NOMO-1 (cell line): ENCODE measurements at regions not wholly inside any gene's neighbourhood (a gene's known extent, or its start where the extent isn't known, plus 50 kb on each side); places are given as distances from the start of the nearest gene placed in this dataset.
A peak's percentile ranks its signal among the peaks of the same experiment; 100 is the strongest.

Experiments
- DNase-seq, 2 experiments: peaks; one replicate each; lab custom pipeline; 2025; ENCODE audit not compliant: unreplicated experiment in 2 of 2; lab: John Stamatoyannopoulos, UW

- DNase-seq: no peak
These were observed 203.5 kb upstream of the PLXNC1 start for GRCh38 chr12:93944911-93945310.

GRCh38 chr12:93946542-93947150 is 201.7 kb upstream of the PLXNC1 start:
- no peak for DNase-seq

- DNase-seq: no peak
These were observed 200.9 kb upstream of the PLXNC1 start for GRCh38 chr12:93947486-93947885.

DNA sequence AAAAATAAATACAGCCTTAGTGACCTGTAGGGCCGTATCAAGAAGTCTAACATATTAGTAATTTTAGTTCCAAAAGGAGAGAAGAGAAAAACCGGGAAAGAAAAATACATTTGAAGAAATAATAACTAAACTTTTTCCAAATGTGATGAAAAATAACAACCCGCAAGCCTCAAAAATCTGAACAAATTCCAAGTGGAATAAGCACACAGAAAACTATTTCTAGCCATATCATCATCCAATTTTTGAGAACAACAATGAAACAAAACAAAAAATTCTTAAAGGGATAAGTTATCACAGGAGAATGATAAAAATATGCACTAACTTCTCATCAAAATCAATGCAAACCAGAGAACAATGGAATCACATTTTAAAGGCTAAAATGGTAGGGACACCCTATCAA is 198.1 kb upstream of the PLXNC1 start:
- DNase-seq: no peak

GRCh38 chr12:93954166-93955112 is 193.9 kb upstream of the PLXNC1 start:
- DNase-seq: no peak

DNA sequence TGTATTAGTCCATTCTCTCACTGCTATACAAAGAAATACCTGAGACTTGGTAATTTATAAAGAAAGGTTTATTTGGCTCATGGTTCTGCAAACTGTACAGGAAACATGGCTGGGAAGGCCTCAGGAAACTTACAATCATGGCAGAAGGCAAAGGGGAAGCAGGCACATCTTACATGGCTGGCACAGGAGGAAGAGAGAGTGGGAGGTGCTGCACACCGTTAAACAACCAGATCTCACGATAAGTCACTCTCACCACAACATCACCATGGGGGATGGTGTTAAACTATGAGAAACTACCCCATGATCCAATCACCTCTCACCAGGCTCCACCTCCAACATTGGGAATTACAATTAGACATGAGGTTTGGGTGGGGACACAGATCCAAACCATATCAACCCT is 191.8 kb upstream of the PLXNC1 start:
- no peak for DNase-seq

DNA sequence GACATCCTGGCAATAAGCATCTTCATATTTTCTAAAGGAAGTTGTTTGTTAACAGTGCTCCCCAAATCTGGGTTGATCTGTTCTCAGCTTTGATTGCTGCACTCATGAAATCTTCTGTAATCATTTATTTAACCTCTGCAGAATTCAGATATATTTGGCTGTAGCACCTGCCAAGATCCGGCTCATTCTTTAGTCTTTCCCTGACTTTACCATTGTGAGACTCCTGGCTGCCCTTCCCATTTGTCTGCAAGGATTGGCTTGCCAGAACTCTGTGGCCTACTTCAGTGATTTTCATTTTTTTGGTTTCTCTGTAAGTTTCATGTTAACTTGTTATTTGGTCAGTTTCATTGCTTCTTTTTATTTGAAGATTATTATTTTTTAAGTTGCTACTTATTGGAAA is 191.2 kb upstream of the PLXNC1 start:
- no peak for DNase-seq

GRCh38 chr12:93957870-93958269 is 190.5 kb upstream of the PLXNC1 start:
- no peak for DNase-seq

- no peak for DNase-seq
These were observed 188.7 kb upstream of the PLXNC1 start for GRCh38 chr12:93959657-93960056.

- no peak for DNase-seq
These were observed 187.9 kb upstream of the PLXNC1 start for GRCh38 chr12:93960521-93960920.

DNA sequence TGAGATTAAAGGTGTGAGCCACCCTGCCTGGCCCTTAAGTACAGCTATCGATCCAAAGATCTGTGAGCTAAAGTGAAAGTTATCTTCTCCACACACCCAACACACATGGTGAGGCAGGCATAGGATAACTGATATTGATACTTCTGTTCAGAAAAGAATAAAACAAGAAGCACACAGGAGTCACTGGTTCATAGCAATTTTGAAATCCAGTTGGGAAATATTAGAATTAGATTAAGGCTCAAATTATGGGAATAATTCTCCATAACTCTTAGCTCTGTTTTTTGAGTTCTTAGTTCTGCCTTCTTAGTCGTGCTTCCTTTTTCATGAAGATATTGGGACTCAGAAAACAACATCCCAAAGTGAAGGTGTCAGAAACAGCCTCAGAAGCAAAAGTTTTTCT is 186.0 kb upstream of the PLXNC1 start:
- no peak for DNase-seq

DNA sequence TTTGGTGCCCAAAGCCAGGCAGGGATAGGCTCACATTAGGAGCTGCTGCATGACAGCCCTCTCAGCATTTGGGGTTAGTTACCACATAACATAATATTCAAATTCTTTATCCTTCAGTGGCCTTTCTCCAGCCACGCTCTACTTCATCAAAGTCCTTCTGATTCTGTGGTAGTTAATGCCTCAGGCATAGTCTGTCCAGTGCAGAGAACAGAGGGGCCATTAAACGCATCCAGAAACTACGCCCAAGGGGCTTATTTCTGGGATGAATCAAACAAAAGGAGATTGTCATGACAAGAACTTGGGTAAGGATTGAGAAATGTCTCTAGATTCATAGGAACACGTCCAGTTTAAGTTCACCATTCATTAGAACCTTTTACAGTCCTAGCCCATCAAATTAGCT is 183.4 kb upstream of the PLXNC1 start:
- DNase-seq: no peak

DNA sequence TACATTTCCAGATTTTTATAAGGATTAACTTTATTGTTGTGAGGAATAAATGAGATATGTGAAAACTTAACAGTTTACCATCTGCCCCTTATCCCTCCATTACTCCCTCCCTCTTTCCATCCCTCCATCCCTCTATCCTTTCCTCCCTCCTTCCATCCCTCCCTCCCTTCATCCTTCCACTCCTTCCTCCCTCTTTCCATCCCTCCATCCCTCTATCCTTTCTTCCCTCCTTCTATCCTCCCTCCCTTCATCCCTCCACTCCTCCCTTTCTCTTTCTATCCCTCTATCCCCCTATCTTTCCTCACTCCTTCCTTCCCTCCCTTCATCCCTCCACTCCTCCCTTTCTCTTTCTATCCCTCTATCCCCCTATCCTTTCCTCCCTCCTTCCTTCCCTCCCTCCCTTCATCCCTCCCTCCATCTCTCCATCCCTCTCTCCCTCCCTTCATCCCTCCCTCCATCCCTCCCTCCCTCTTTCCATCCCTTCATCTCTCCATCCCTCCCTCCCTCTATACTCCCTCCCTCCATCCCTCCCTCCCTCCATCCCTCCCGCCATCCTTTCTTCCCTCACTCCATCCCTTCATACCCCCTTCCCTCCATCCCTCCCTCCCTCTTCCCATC is 181.8 kb upstream of the PLXNC1 start:
- no peak for DNase-seq

- no peak for DNase-seq
These were observed 180.9 kb upstream of the PLXNC1 start for GRCh38 chr12:93967454-93967853.

GRCh38 chr12:93968536-93969285 is 179.7 kb upstream of the PLXNC1 start:
- DNase-seq: peak in 1 of 2 experiments; percentile 17

DNA sequence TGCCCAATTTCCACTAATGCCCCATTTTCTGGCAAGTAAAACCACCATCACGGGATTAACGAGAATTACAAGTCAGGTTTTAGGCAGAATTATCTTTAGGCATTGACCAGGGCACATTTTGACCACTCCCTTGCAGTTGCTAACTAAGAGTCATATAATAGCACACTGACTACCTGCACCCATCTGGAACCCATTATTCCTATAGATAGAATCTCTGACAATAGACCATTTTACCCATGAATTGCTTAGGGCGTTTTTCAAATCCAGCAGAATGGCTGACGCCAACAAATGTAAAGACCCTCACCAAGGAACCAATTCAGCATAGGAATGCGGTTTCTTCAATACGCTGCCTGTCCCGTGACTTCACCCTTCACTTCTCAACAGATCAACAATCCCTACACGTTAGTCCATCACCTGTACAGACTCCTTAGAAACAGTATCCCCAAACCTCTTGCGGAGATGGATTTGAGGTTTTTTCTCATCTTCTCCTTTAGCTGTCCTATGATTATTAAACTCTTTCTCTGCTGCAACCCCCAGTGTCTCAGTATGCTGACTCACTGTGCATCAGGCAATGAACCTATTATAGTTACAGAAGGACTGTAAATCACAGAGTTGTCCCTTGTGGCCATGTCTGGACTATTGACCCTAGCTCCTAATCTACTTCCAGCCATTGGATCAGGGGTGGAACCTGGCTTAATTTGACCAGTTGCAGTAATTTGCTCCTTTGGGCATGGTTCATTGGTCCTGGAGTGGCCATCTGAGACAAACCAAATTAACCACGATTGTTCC is 177.3 kb upstream of the PLXNC1 start:
- no peak for DNase-seq

GRCh38 chr12:93972411-93973208 is 175.8 kb upstream of the PLXNC1 start:
- DNase-seq: no peak

DNA sequence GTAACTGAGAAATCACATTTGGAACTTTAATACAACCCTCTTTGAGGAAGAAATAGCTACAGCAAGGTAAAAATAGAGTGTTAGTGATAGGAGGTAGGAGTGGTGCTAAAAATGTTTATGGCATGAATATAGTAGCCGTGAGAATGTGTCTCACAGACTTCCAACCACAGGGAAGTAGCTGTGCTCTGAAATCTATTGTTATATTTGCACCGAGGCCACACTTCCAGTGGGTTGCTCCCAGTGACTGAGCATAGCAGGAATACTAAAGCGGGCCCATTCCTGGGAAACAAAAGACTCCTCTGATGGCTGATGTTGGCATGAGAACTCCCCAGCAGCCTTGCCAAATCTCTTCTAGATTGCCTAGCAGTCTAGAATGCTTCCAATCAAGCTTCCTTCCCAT is 174.1 kb upstream of the PLXNC1 start:
- no peak for DNase-seq

GRCh38 chr12:93976024-93976423 is 172.4 kb upstream of the PLXNC1 start:
- DNase-seq: no peak

- no peak for DNase-seq
These were observed 171.3 kb upstream of the PLXNC1 start for GRCh38 chr12:93977081-93977480.
